GM23248 (cell line): ENCODE measurements at regions not wholly inside any gene's neighbourhood (a gene's known extent, or its start where the extent isn't known, plus 50 kb on each side); places are given as distances from the start of the nearest gene placed in this dataset.

Experiments
- EZH2 ChIP-seq: fragments of 200-600 bp; sonication (generic); IDR thresholded peaks from 2 replicates; pipeline ENCODE4 v1.6.1; 2018; ENCODE audit warnings: antibody characterized with exemption, mild to moderate bottlenecking; ENCODE audit not compliant: insufficient read depth, poor library complexity, severe bottlenecking
- EZH2phosphoT487 ChIP-seq: fragments of 200-600 bp; sonication (generic); IDR thresholded peaks from 2 replicates; pipeline ENCODE4 v1.6.1; 2018; ENCODE audit warnings: antibody characterized with exemption, moderate library complexity, mild to moderate bottlenecking, low read depth; ENCODE audit not compliant: insufficient read depth

- TF ChIP-seq EZH2 (no peak), EZH2phosphoT487 (no peak)
Observed at GRCh38 chr15:58329211-58329610, 102.6 kb upstream of the LIPC start.
